PC-9 (cell line): ENCODE measurements at regions not wholly inside any gene's neighbourhood (a gene's known extent, or its start where the extent isn't known, plus 50 kb on each side); places are given as distances from the start of the nearest gene placed in this dataset.

Experiments
- CTCF ChIP-seq: fragments of 200-600 bp; sonication (generic); conservative IDR thresholded peaks from 2 replicates; pipeline ENCODE4 v1.6.1; 2017; ENCODE audit warnings: mixed run types, antibody characterized with exemption, mild to moderate bottlenecking, moderate library complexity
- EZH2 ChIP-seq: fragments of 200-600 bp; sonication (generic); IDR thresholded peaks from 2 replicates; pipeline ENCODE4 v1.8.0; 2017; ENCODE audit warnings: antibody characterized with exemption, low read depth

- TF ChIP-seq CTCF (no peak), EZH2 (no peak)
Measured at GRCh38 chr4:57763070-57763469, 652.9 kb upstream of the IGFBP7 start.
